ENCODE measurements at regions not wholly inside any gene's neighbourhood (a gene's known extent, or its start where the extent isn't known, plus 50 kb on each side); places are given as distances from the start of the nearest gene placed in this dataset.

DNA sequence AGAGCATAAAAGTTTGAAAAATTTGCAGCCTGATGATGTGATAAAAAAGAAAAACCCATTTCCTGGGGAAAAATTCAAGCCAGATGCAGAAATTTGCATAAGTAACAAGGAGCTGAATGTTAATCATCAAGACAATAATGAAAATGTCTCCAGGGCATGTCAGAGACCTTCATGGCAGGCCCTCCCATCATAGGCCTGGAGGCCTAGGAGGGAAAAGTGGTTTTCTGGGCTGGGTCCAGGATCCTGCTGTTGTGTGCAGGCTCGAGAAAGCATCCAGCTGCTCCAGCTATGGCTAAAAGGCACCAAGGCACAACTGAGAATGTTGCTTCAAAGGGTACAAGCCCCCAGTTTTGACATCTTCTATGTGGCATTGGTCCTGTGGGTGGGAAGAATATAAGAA is 1014.0 kb downstream of the SI start:
- TF ChIP-seq, protein P1, sequence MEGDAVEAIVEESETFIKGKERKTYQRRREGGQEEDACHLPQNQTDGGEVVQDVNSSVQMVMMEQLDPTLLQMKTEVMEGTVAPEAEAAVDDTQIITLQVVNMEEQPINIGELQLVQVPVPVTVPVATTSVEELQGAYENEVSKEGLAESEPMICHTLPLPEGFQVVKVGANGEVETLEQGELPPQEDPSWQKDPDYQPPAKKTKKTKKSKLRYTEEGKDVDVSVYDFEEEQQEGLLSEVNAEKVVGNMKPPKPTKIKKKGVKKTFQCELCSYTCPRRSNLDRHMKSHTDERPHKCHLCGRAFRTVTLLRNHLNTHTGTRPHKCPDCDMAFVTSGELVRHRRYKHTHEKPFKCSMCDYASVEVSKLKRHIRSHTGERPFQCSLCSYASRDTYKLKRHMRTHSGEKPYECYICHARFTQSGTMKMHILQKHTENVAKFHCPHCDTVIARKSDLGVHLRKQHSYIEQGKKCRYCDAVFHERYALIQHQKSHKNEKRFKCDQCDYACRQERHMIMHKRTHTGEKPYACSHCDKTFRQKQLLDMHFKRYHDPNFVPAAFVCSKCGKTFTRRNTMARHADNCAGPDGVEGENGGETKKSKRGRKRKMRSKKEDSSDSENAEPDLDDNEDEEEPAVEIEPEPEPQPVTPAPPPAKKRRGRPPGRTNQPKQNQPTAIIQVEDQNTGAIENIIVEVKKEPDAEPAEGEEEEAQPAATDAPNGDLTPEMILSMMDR (conservative IDR thresholded peaks at IDR 0.05; ENCODE audit: control insufficient read depth, insufficient read depth, low read depth, low read length) = no peak
- no peak for DNase-seq (ENCODE audit: low read depth)
- H3K4me3 ChIP-seq (ENCODE audit: control insufficient read depth, low read depth, low read length) = no peak overlapping the region

DNA sequence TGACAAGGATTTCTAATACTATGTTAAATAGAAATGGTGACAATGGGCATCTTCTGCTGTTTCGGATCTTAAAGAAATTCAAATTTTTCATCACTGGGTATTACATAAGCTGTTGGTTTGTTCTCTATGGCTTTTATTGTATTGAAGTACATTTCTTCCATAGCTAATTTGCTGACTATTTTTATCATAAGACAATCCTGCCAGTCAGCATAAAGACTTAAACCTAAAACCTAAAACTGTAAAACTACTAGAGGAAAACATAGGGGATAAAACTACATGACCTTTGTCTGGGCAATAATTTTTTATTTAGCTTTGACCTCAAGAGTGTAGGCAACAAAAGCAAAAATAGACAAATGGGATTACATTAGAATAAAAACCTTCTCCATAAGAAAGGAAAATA is 1017.4 kb downstream of the SI start:
- TF ChIP-seq, protein P1 (conservative IDR thresholded peaks at IDR 0.05; ENCODE audit: control insufficient read depth, insufficient read depth, low read depth, low read length) = no peak
- DNase-seq (ENCODE audit: low read depth) = no peak
- no peak overlapping the region for H3K4me3 ChIP-seq (ENCODE audit: control insufficient read depth, low read depth, low read length)

DNA sequence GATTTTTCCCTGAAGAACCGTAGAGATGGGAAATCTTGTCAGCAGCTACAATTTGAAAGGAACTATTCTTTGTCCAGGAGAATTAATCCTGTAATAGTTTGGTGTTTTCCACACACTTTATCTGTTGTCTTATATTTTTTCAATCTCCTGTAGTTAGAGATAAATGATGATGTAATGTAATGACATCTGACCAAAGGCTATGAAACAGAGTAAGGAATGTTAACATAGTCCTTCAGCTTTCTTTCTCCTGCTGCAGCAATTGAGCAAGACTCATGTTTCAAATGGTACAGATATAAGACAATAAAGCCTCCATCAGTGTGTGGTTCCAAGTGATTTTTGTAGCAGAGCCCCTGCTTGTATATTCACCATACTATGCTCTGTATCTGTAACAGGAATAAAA is 1028.4 kb downstream of the SI start:
- DNase-seq (ENCODE audit: low read depth) = no peak
- H3K4me3 ChIP-seq (ENCODE audit: control insufficient read depth, low read depth, low read length) = no peak overlapping the region
- TF ChIP-seq, protein P1 (conservative IDR thresholded peaks at IDR 0.05; ENCODE audit: control insufficient read depth, insufficient read depth, low read depth, low read length) = no peak

DNA sequence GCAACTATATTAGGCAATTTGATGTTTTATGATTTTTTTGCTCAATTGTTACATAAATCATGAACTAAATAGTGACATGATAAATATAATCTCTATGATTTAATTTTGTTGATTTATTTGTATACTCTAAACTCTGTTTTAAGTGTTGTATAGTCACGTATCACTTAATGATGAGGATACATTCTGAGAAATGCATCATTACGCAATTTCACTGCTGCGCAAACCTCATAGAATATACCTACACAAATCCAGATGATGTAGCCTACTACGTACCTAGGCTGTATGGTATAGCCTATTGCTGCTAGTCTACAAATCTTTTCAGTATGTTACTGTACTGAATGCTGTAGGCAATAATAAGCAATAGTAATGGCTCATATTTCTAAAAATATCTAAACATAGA is 1029.8 kb downstream of the SI start:
- TF ChIP-seq, protein P1 (conservative IDR thresholded peaks at IDR 0.05; ENCODE audit: control insufficient read depth, insufficient read depth, low read depth, low read length) = no peak
- H3K4me3 ChIP-seq (ENCODE audit: control insufficient read depth, low read depth, low read length) = no peak overlapping the region
- DNase-seq (ENCODE audit: low read depth) = no peak

DNA sequence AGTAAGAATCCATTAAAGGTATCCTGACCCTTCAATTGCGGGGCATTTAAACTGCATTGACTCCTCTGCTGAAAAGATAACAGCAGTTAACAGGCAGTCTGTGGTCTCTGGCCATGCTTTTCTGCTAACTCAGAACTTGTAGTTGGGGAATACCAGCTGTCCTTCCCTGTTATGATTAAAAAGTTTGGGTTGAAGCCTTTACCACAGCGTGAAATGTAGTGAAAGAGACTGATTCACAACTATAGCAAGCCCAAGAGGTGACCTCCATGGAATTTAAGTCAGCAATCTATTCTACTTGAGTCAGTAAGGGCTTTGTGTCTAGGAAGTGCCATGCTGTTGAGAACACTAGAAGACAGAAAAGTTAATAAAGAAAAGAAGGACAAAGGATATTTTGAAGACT is 1037.3 kb downstream of the SI start:
- no peak overlapping the region for H3K4me3 ChIP-seq (ENCODE audit: control insufficient read depth, low read depth, low read length)
- DNase-seq (ENCODE audit: low read depth) = no peak
- TF ChIP-seq, protein P1 (conservative IDR thresholded peaks at IDR 0.05; ENCODE audit: control insufficient read depth, insufficient read depth, low read depth, low read length) = no peak

DNA sequence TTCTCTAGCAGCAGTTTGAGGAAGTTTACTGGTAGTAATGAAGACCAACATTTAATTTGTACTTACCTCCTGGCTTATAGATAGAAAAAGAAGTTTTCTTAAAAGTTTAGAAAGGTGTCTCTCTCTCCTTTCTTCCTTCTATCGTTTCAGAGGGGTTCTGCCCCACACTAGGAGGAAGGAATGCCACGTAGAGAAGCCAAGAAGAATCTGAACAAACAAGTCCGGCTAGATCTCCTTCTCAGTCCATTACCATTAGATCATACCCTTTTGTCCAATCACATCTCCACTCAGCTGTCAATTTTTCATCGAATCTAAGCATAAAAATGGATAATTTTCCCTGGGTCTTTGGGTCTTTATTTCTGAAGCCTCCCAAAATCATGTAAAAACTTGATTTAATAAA is 1048.1 kb downstream of the SI start:
- DNase-seq (ENCODE audit: low read depth) = no peak
- TF ChIP-seq, protein P1 (conservative IDR thresholded peaks at IDR 0.05; ENCODE audit: control insufficient read depth, insufficient read depth, low read depth, low read length) = no peak
- H3K4me3 ChIP-seq (ENCODE audit: control insufficient read depth, low read depth, low read length) = no peak overlapping the region

- TF ChIP-seq, protein P1 (conservative IDR thresholded peaks at IDR 0.05; ENCODE audit: control insufficient read depth, insufficient read depth, low read depth, low read length) = no peak
- no peak for DNase-seq (ENCODE audit: low read depth)
- no peak overlapping the region for H3K4me3 ChIP-seq (ENCODE audit: control insufficient read depth, low read depth, low read length)
Observed at GRCh38 chr3:164024786-164025185, 1053.5 kb downstream of the SI start.
